HG03432 (cell line): ENCODE measurements at regions not wholly inside any gene's neighbourhood (a gene's known extent, or its start where the extent isn't known, plus 50 kb on each side); places are given as distances from the start of the nearest gene placed in this dataset.
"Not testable (repeated sequence)": the region's sequence is repeated elsewhere in the genome, so short reads cannot be mapped to it uniquely, and the experiment has no call there.

Source experiments
- ATAC-seq: cut with Tn5 transposase; IDR thresholded peaks from one replicate; pipeline ENCODE4 v1.9.1; 2021; ENCODE audit warnings: mild to moderate bottlenecking, moderate library complexity; ENCODE audit not compliant: unreplicated experiment

- ATAC-seq = not testable (repeated sequence)
Measured at GRCh38 chr2:111385226-111385957, 264.7 kb downstream of the BCL2L11 start.

- ATAC-seq = not testable (repeated sequence)
Measured at GRCh38 chr2:111390605-111391004, 269.9 kb downstream of the BCL2L11 start.

GRCh38 chr2:111395350-111396128 lies 274.8 kb downstream of the BCL2L11 start:
- ATAC-seq = not testable (repeated sequence)

- ATAC-seq = not testable (repeated sequence)
Measured at GRCh38 chr2:111400598-111401253, 280.0 kb downstream of the BCL2L11 start.

GRCh38 chr2:111401270-111402140 lies 280.8 kb downstream of the BCL2L11 start:
- ATAC-seq = not testable (repeated sequence)

GRCh38 chr2:111402450-111402849 lies 281.7 kb downstream of the BCL2L11 start:
- not testable (repeated sequence) for ATAC-seq

- not testable (repeated sequence) for ATAC-seq
Measured at GRCh38 chr2:111403287-111403686, 282.6 kb downstream of the BCL2L11 start.

GRCh38 chr2:111406616-111407015 lies 285.9 kb downstream of the BCL2L11 start:
- not testable (repeated sequence) for ATAC-seq

GRCh38 chr2:111407632-111408194 lies 287.0 kb downstream of the BCL2L11 start:
- ATAC-seq = not testable (repeated sequence)

- not testable (repeated sequence) for ATAC-seq
Measured at GRCh38 chr2:111410868-111411406, 290.2 kb downstream of the BCL2L11 start.

GRCh38 chr2:111411867-111412681 lies 291.4 kb downstream of the BCL2L11 start:
- not testable (repeated sequence) for ATAC-seq

GRCh38 chr2:111412841-111413650 lies 292.3 kb downstream of the BCL2L11 start:
- not testable (repeated sequence) for ATAC-seq

- ATAC-seq = not testable (repeated sequence)
Measured at GRCh38 chr2:111413950-111414349, 293.2 kb downstream of the BCL2L11 start.

GRCh38 chr2:111415765-111416743 lies 295.3 kb downstream of the BCL2L11 start:
- ATAC-seq = not testable (repeated sequence)

- not testable (repeated sequence) for ATAC-seq
Measured at GRCh38 chr2:111417026-111417425, 296.3 kb downstream of the BCL2L11 start.

- ATAC-seq = not testable (repeated sequence)
Measured at GRCh38 chr2:111418091-111418875, 297.6 kb downstream of the BCL2L11 start.
